ENCODE measurements at regions not wholly inside any gene's neighbourhood (a gene's known extent, or its start where the extent isn't known, plus 50 kb on each side); places are given as distances from the start of the nearest gene placed in this dataset.

- no peak for DNase-seq (ENCODE audit: low spot score)
These were observed 458.6 kb upstream of the ZNF385D start for GRCh38 chr3:22209578-22209977.

DNA sequence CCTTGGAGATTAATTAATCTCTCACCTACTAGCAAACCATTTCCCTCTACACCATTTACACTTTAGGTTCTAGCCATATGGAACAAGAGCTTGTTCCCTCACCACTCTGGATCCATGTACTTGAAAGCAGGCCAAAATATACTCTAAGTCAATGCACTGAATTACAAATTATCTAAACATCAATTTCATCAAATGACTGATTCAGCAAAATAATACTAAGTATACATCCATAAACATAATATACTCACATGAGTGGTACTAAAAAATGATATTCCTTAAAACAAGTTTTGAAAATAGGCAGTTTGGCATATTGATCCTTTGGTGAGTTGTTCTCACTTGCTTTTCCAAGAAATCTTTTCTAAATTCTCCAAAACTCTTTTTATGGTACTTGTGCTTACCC, 459.7 kb upstream of the ZNF385D start:
- no peak for DNase-seq (ENCODE audit: low spot score)

- DNase-seq (ENCODE audit: low spot score) = no peak
These were observed 465.6 kb upstream of the ZNF385D start for GRCh38 chr3:22216601-22217000.

DNA sequence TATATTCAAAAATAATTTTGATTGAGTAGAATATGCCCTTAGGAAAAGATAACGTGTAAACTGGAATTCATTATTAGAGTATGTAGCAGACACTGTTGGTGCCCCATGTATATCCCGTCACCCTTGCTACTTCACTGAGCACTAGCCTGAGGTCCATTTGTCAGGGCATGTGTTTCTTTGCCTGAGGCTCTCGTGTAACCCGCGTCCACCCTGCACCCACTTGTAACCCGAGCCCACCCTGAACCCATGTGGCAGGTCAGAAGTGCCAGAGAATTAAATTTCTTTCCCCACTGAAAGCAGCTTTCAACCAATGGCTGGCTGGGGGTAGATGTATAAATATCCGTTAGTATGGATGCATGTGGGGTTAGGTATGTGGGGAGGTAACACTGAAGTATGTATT, 474.2 kb upstream of the ZNF385D start:
- DNase-seq (ENCODE audit: low spot score) = no peak

GRCh38 chr3:22228705-22229104, 477.7 kb upstream of the ZNF385D start:
- no peak for DNase-seq (ENCODE audit: low spot score)

DNA sequence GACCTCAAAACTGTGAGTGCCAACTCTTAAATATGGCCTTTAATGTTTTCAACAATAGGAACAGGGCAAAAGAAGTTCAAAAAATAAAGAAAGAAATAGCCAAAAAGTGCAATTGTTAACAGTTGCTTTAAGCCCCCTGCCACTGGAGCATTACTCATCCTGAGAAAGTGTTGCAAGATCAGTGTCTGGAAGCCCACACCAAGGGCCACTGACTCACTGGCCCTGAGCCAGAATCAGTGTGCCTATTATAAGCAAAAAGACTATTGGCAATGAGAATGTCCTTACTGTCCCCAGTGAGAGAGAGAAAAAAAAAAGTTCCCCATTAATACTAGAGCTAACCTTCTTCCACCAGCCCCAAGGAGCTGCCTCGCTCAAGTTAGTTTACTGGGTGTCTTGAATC, 480.1 kb upstream of the ZNF385D start:
- DNase-seq (ENCODE audit: low spot score) = no peak

DNA sequence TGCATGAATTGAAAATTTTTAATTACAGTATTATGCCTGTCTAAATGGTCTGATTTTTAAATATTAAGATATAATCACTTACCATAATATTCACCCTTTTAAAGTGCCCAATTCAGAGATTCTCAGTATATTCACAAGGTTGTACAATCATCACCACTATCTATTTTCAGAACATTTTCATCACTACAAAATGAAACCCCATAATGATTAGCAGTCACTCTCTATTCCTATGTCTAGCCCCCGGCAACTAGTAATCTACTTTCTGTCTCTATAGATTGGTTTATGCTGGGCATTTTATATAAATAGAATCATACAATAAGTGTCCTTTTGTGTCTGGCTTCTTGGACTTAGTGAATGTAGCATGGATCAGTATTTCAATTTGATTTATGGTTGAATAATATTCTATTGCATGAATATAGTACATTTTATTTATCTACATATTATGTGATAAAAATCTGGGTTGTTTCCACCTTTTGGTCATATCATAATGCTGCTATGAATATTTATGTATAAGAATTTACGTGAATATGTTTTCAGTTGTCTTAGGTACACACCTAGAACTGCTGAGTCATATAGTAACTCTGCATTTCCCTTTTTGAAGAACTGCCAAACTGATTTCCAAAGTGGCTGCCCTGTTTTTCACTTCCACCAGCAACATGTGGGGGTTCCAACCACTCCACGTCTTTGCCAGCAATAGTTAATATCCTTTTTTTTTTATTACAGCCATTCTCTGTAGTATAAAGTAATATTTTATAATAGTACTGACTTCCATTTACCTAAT, 485.7 kb upstream of the ZNF385D start:
- DNase-seq (ENCODE audit: low spot score) = no peak

DNA sequence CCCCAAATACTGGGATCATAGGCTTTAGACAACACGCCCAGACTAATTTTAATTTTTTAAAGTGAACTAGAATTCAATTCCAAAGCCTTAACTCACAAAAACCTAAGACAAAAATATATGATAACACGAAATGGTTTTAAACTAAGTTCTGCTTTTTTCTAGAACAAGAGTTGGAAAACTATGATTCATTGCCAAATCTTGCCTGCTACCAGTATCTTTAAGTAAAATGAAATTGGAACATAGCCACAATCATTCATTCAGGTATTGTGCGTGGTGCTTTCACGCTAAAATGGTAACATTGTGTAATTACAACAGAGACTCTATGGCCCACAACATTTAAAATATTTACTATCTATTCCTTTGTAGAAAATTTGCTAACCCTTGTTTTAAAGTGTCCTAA, 488.0 kb upstream of the ZNF385D start:
- no peak for DNase-seq (ENCODE audit: low spot score)

- DNase-seq (ENCODE audit: low spot score) = no peak
These were observed 490.1 kb upstream of the ZNF385D start for GRCh38 chr3:22241110-22241509.

- no peak for DNase-seq (ENCODE audit: low spot score)
These were observed 493.9 kb upstream of the ZNF385D start for GRCh38 chr3:22244761-22245521.

DNA sequence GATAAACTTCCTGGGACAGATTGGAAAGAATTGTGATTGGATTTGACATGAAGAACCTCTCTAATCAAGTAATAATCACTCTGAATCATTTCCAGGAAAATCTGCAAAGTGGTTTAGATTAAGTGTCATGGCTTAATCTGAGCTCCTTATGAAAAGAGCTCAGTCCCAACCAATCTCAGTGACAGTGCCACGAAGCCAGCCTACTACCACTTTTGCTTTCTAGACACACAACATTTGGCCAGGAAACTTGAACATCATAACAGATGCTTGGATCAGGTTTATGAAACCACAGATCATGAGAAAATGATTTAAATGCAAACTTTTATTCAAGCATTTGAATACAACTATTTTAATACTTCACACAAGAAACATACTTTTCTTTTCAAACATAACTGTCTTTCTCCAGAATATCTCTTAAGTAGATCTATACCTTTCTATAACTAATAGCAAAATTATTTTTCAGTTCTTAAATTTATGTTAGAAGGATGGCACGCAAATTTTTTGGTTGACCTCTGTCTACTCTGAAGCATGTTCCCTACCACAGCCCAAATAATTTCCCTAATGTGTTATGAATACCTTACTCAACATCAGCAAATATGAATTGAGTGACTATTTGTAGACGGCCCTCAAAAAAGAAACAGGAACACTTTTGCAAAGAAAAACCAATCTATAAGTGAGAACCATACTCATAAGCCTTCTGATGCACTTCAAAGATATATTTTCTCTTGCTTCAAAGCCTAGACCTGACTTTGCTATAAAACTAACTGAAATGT, 495.0 kb upstream of the ZNF385D start:
- no peak for DNase-seq (ENCODE audit: low spot score)

GRCh38 chr3:22249658-22250057, 498.6 kb upstream of the ZNF385D start:
- DNase-seq (ENCODE audit: low spot score) = no peak

DNA sequence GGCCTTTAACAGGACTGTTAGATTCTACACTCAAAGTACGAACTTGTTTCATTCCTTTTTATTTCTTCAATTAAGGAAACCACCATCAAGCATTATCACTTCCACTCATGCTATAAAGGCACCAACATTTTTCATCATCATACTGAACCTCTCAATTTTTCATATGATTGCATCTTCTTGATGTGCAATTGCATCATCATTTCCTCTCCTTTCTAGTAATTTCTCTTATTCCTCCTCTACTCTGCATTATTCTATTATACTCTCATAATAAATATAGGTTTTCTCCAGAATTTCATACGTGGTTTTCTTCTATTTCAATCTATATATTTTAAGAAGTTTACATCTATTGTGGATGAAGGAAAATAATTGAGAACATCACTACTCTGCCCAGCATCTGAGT, 506.2 kb upstream of the ZNF385D start:
- no peak for DNase-seq (ENCODE audit: low spot score)

DNA sequence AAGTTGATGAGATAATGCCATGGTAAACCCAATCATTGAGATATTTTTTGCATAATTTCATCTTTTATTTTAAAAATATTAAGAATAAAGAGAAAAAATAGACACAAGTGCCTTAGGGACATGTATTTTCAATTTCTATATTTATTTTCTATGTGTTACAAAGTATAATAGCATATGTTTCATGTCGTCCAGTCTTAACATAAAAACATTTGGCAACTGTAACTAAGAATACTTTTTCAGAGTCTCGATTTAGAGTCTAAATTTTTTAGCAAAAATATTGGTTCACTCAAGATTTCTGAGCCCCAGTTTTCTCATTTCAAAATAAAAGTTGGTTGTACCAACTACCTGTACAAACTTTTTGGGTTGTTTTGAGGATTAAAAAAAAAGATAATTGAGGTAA, 511.4 kb upstream of the ZNF385D start:
- DNase-seq (ENCODE audit: low spot score) = no peak

- DNase-seq (ENCODE audit: low spot score) = no peak
These were observed 512.0 kb upstream of the ZNF385D start for GRCh38 chr3:22263042-22263441.

GRCh38 chr3:22265403-22265802, 514.4 kb upstream of the ZNF385D start:
- DNase-seq (ENCODE audit: low spot score) = no peak

- DNase-seq (ENCODE audit: low spot score) = no peak
These were observed 518.8 kb upstream of the ZNF385D start for GRCh38 chr3:22269831-22270230.

GRCh38 chr3:22276351-22276750, 525.3 kb upstream of the ZNF385D start:
- no peak for DNase-seq (ENCODE audit: low spot score)

DNA sequence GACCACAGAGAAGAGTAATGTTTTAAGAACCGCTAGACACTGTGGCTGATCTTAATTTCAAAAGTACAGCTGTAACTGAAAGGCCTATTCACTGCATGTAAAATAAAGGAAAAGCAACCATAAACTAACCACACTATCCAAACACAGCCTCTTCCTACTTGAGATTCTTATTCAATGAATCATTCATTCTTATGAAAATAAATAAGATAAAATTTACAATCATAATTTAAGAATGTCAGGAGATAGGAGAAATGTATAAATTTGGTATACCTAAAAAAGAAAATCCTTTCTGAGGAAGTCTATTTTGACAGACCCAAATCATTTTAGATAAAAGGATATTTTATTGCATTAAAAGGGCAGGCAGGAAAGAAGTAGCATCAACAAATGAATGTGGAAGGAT, 533.5 kb upstream of the ZNF385D start:
- no peak for DNase-seq (ENCODE audit: low spot score)

- DNase-seq (ENCODE audit: low spot score) = no peak
These were observed 537.7 kb upstream of the ZNF385D start for GRCh38 chr3:22288756-22289155.

- DNase-seq (ENCODE audit: low spot score) = no peak
These were observed 541.7 kb upstream of the ZNF385D start for GRCh38 chr3:22292681-22293080.

- DNase-seq (ENCODE audit: low spot score) = no peak
These were observed 545.6 kb upstream of the ZNF385D start for GRCh38 chr3:22296601-22297000.

Data from SK-N-DZ (cell line).